ENCODE measurements at regions not wholly inside any gene's neighbourhood (a gene's known extent, or its start where the extent isn't known, plus 50 kb on each side); places are given as distances from the start of the nearest gene placed in this dataset.

GRCh38 chr5:74576941-74577456, 63.5 kb downstream of the ENC1 start:
- no peaks in the 10 kb centered on the region for H3K36me3 ChIP-seq (ENCODE audit: control insufficient read depth, insufficient read depth, low read length, severe bottlenecking)
- no peaks in the 10 kb centered on the region for H3K27me3 ChIP-seq (replicated peaks; ENCODE audit: control insufficient read depth, insufficient read depth, low read length)
- peak overlapping the region; percentile 43 for H3K9ac ChIP-seq (ENCODE audit: low read length)
- peak; percentile 84 for DNase-seq (ENCODE audit: low read depth)
- H3K4me1 ChIP-seq (ENCODE audit: control insufficient read depth, insufficient read depth, low read length): peaks cover 22% of the 10 kb centered on the region
- peak overlapping the region; percentile 4 for H3K4me3 ChIP-seq (ENCODE audit: low read length)
- no peaks in the 10 kb centered on the region for H3K9me3 ChIP-seq (ENCODE audit: control insufficient read depth, low read length)

- H3K4me3 ChIP-seq (ENCODE audit: low read length): peak overlapping the region; percentile 4
- DNase-seq (ENCODE audit: low read depth): peak; percentile 73
- peak overlapping the region; percentile 43 for H3K9ac ChIP-seq (ENCODE audit: low read length)
- H3K4me1 ChIP-seq (ENCODE audit: control insufficient read depth, insufficient read depth, low read length): peaks cover 22% of the 10 kb centered on the region
- no peaks in the 10 kb centered on the region for H3K9me3 ChIP-seq (ENCODE audit: control insufficient read depth, low read length)
- no peaks in the 10 kb centered on the region for H3K36me3 ChIP-seq (ENCODE audit: control insufficient read depth, insufficient read depth, low read length, severe bottlenecking)
- H3K27me3 ChIP-seq (replicated peaks; ENCODE audit: control insufficient read depth, insufficient read depth, low read length): no peaks in the 10 kb centered on the region
Observed at GRCh38 chr5:74575741-74576538, 64.6 kb downstream of the ENC1 start.

- Histone ChIP-seq H3K9ac (ENCODE audit: low read length) (no peak overlapping the region), H3K4me1 (ENCODE audit: control insufficient read depth, insufficient read depth, low read length) (peaks cover 5% of the 10 kb centered on the region), H3K27me3 (replicated peaks; ENCODE audit: control insufficient read depth, insufficient read depth, low read length) (no peaks in the 10 kb centered on the region), H3K4me3 (ENCODE audit: low read length) (no peak overlapping the region), H3K36me3 (ENCODE audit: control insufficient read depth, insufficient read depth, low read length, severe bottlenecking) (no peaks in the 10 kb centered on the region), H3K9me3 (ENCODE audit: control insufficient read depth, low read length) (peaks cover 3% of the 10 kb centered on the region)
- no peak for DNase-seq (ENCODE audit: low read depth)
Observed at GRCh38 chr5:74570250-74570649, 70.3 kb downstream of the ENC1 start.

GRCh38 chr5:74567411-74567995, 73.0 kb downstream of the ENC1 start:
- H3K4me1 ChIP-seq (ENCODE audit: control insufficient read depth, insufficient read depth, low read length): peaks cover 3% of the 10 kb centered on the region
- H3K27me3 ChIP-seq (replicated peaks; ENCODE audit: control insufficient read depth, insufficient read depth, low read length): no peaks in the 10 kb centered on the region
- H3K9me3 ChIP-seq (ENCODE audit: control insufficient read depth, low read length): peaks cover 3% of the 10 kb centered on the region
- no peak overlapping the region for H3K4me3 ChIP-seq (ENCODE audit: low read length)
- H3K9ac ChIP-seq (ENCODE audit: low read length): no peak overlapping the region
- H3K36me3 ChIP-seq (ENCODE audit: control insufficient read depth, insufficient read depth, low read length, severe bottlenecking): no peaks in the 10 kb centered on the region
- no peak for DNase-seq (ENCODE audit: low read depth)

GRCh38 chr5:74562122-74562521, 78.4 kb downstream of the ENC1 start:
- Histone ChIP-seq H3K4me1 (ENCODE audit: control insufficient read depth, insufficient read depth, low read length) (peaks cover 5% of the 10 kb centered on the region), H3K27me3 (replicated peaks; ENCODE audit: control insufficient read depth, insufficient read depth, low read length) (no peaks in the 10 kb centered on the region)

GRCh38 chr5:74560245-74560644, 80.3 kb downstream of the ENC1 start:
- peaks cover 11% of the 10 kb centered on the region for H3K4me1 ChIP-seq (ENCODE audit: control insufficient read depth, insufficient read depth, low read length)
- H3K27me3 ChIP-seq (replicated peaks; ENCODE audit: control insufficient read depth, insufficient read depth, low read length): no peaks in the 10 kb centered on the region
- no peak for DNase-seq (ENCODE audit: low read depth)
- no peaks in the 10 kb centered on the region for H3K36me3 ChIP-seq (ENCODE audit: control insufficient read depth, insufficient read depth, low read length, severe bottlenecking)
- H3K4me3 ChIP-seq (ENCODE audit: low read length): no peak overlapping the region
- H3K9me3 ChIP-seq (ENCODE audit: control insufficient read depth, low read length): no peaks in the 10 kb centered on the region
- H3K9ac ChIP-seq (ENCODE audit: low read length): no peak overlapping the region

More at GRCh38 chr5:74562122-74562521, 78.4 kb downstream of the ENC1 start:
- no peak overlapping the region for H3K9ac ChIP-seq (ENCODE audit: low read length)
- H3K9me3 ChIP-seq (ENCODE audit: control insufficient read depth, low read length): no peaks in the 10 kb centered on the region
- no peak for DNase-seq (ENCODE audit: low read depth)
- H3K4me3 ChIP-seq (ENCODE audit: low read length): no peak overlapping the region
- H3K36me3 ChIP-seq (ENCODE audit: control insufficient read depth, insufficient read depth, low read length, severe bottlenecking): no peaks in the 10 kb centered on the region

GRCh38 chr5:74556631-74557595, 83.6 kb downstream of the ENC1 start:
- H3K27me3 ChIP-seq (replicated peaks; ENCODE audit: control insufficient read depth, insufficient read depth, low read length): no peaks in the 10 kb centered on the region
- H3K9ac ChIP-seq (ENCODE audit: low read length): no peak overlapping the region
- peaks cover 11% of the 10 kb centered on the region for H3K4me1 ChIP-seq (ENCODE audit: control insufficient read depth, insufficient read depth, low read length)
- no peaks in the 10 kb centered on the region for H3K9me3 ChIP-seq (ENCODE audit: control insufficient read depth, low read length)
- no peaks in the 10 kb centered on the region for H3K36me3 ChIP-seq (ENCODE audit: control insufficient read depth, insufficient read depth, low read length, severe bottlenecking)
- no peak overlapping the region for H3K4me3 ChIP-seq (ENCODE audit: low read length)
- DNase-seq (ENCODE audit: low read depth): peak; percentile 86

- Histone ChIP-seq H3K9me3 (ENCODE audit: control insufficient read depth, low read length) (no peaks in the 10 kb centered on the region), H3K4me1 (ENCODE audit: control insufficient read depth, insufficient read depth, low read length) (peaks cover 11% of the 10 kb centered on the region), H3K4me3 (ENCODE audit: low read length) (no peak overlapping the region), H3K36me3 (ENCODE audit: control insufficient read depth, insufficient read depth, low read length, severe bottlenecking) (no peaks in the 10 kb centered on the region), H3K9ac (ENCODE audit: low read length) (no peak overlapping the region), H3K27me3 (replicated peaks; ENCODE audit: control insufficient read depth, insufficient read depth, low read length) (no peaks in the 10 kb centered on the region)
- DNase-seq (ENCODE audit: low read depth): no peak
Observed at GRCh38 chr5:74556006-74556405, 84.5 kb downstream of the ENC1 start.

GRCh38 chr5:74552101-74552500, 88.4 kb downstream of the ENC1 start:
- H3K36me3 ChIP-seq (ENCODE audit: control insufficient read depth, insufficient read depth, low read length, severe bottlenecking): no peaks in the 10 kb centered on the region

GRCh38 chr5:74550927-74551326, 89.6 kb downstream of the ENC1 start:
- Histone ChIP-seq H3K9me3 (ENCODE audit: control insufficient read depth, low read length) (no peaks in the 10 kb centered on the region), H3K27me3 (replicated peaks; ENCODE audit: control insufficient read depth, insufficient read depth, low read length) (no peaks in the 10 kb centered on the region), H3K4me3 (ENCODE audit: low read length) (no peak overlapping the region), H3K36me3 (ENCODE audit: control insufficient read depth, insufficient read depth, low read length, severe bottlenecking) (no peaks in the 10 kb centered on the region), H3K4me1 (ENCODE audit: control insufficient read depth, insufficient read depth, low read length) (no peaks in the 10 kb centered on the region), H3K9ac (ENCODE audit: low read length) (no peak overlapping the region)
- no peak for DNase-seq (ENCODE audit: low read depth)

More at GRCh38 chr5:74552101-74552500, 88.4 kb downstream of the ENC1 start:
- no peak overlapping the region for H3K4me3 ChIP-seq (ENCODE audit: low read length)
- no peak for DNase-seq (ENCODE audit: low read depth)
- H3K9me3 ChIP-seq (ENCODE audit: control insufficient read depth, low read length): no peaks in the 10 kb centered on the region
- no peak overlapping the region for H3K9ac ChIP-seq (ENCODE audit: low read length)
- H3K4me1 ChIP-seq (ENCODE audit: control insufficient read depth, insufficient read depth, low read length): peaks cover 8% of the 10 kb centered on the region
- no peaks in the 10 kb centered on the region for H3K27me3 ChIP-seq (replicated peaks; ENCODE audit: control insufficient read depth, insufficient read depth, low read length)

GRCh38 chr5:74549384-74549783, 91.1 kb downstream of the ENC1 start:
- Histone ChIP-seq H3K4me1 (ENCODE audit: control insufficient read depth, insufficient read depth, low read length) (no peaks in the 10 kb centered on the region), H3K9me3 (ENCODE audit: control insufficient read depth, low read length) (no peaks in the 10 kb centered on the region), H3K27me3 (replicated peaks; ENCODE audit: control insufficient read depth, insufficient read depth, low read length) (no peaks in the 10 kb centered on the region), H3K36me3 (ENCODE audit: control insufficient read depth, insufficient read depth, low read length, severe bottlenecking) (no peaks in the 10 kb centered on the region), H3K9ac (ENCODE audit: low read length) (no peak overlapping the region), H3K4me3 (ENCODE audit: low read length) (no peak overlapping the region)
- DNase-seq (ENCODE audit: low read depth): no peak

All from adipocyte (in vitro differentiated cells).